ENCODE measurements at regions not wholly inside any gene's neighbourhood (a gene's known extent, or its start where the extent isn't known, plus 50 kb on each side); places are given as distances from the start of the nearest gene placed in this dataset.
"Not testable (repeated sequence)": the region's sequence is repeated elsewhere in the genome, so short reads cannot be mapped to it uniquely, and the experiment has no call there.

DNA sequence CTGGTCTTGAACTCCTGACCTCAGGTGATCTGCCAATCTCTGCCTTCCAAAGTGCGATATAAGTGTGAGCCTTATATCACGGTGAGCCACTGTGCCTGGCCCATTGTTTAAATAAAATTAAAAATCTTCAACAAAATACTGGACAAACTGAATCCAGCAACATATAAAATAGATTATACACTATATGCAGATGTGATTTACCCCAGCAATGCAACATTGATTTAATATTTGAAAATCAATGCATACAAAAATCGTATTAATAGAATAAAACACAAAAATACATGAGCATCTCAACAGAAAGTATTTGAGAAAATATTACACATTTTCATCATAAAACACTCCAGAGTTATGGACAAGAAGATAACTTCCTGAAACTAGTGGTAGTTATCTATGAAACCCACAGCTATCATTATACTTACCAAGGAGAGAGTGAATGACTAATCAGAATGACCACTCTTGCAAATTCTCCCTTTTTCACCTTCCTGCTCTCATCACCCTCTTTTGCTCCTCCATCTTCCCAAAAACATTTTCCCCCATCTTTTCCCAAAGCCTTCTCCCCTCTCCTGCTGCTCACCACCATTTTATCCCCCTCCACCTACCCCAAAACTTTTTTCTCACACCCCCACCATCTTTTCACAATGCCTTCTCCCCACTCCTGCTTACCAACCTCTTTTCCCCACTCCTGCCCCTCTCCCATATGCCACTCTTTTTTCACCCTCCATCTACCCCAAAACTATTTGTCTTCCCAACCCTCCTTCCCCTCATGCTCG, 122.1 kb upstream of the VPREB1 start:
- no peak for DNase-seq (ENCODE audit: low read depth in 2 of 2, low spot score in 1 of 2)

DNA sequence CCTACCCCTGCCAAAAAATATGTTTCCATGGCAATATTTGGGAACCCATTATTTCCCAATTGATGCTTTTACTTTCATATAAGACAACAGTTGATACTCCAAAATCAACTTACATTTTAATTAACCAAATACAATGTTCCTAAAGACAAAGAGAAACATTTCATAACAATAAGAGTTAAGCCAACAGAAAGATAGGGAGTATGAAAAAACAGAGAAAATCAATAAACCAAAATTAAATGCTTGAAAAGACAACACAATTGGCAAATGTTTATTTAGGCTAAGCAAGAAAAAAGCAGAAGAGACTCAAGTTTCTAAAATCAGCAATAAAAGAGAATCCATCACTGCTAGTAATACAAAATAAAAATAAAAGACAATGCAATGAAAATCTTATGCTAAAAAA, 123.1 kb upstream of the VPREB1 start:
- no peak for DNase-seq (ENCODE audit: low read depth in 2 of 2, low spot score in 1 of 2)

DNA sequence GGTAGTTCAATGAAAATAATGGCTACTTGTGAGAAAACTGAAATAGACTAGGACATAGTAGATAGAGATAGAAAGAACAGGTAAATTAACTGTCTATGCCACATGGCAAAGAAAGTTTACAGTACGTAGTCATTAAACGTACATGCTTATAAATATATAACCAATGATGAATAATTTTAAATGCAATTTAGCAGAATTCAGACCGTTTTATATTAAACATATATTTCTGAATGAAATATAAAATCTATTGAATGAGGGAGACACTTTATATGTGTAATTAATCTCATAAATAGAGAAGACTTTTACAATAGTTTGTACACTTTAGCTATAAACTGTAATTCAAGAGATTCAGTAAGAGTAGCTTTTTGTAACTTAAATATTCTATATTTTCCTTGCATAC, 124.4 kb upstream of the VPREB1 start:
- no peak for DNase-seq (ENCODE audit: low read depth in 2 of 2, low spot score in 1 of 2)

DNA sequence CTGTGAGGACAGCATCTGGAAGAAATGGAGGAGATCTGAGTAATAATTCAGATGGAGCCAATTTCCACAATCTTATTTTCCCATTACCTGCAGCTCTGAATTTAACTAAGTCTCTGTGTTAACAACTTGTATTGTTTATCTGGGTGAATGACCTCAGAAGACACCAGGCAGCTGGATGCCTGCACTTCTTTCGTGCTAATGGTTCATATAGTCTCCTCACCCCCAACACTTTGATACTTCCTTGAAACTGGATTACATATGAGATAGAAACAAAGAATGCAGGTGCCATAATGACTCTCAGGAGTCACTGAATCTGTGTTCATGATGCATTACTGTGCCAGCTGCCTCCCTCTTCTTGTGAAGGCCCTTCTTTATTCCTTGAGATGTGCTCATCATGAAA, 125.6 kb upstream of the VPREB1 start:
- no peak for DNase-seq (ENCODE audit: low read depth in 2 of 2, low spot score in 1 of 2)

DNA sequence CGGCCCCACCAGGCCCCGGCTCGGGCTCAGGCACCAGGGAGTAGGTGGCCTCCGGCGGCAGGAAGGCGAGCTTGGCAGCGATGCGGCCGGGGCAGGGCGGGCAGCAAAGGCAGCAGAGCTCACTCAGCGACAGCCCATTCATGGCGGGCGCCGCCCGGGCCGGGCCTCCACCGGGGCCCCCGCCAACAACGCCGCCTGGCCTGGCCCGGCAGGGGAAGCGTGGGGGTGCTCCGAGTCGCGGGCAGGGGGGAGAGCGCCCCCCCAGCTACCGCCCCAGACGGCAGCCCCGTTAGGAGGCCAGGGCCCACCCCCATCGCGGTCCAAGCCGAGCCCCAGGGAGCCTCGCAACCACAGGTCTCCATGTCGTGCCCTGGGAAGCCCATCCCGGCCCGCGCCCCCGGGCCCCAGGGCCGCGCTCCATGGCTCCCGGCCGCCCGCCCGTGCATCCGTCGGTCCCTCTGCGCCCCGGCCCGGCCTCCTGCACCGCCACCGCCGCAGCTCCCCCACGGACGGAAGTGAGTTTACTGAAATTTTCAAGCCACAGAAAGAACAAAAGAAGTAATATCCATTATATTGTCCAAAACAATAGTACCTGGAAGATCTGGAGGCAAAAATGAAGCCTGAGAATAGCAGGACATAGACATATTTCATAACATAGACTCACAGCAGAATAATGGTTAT, 126.6 kb upstream of the VPREB1 start:
- not testable (repeated sequence) for DNase-seq (ENCODE audit: low read depth in 2 of 2, low spot score in 1 of 2)

DNA sequence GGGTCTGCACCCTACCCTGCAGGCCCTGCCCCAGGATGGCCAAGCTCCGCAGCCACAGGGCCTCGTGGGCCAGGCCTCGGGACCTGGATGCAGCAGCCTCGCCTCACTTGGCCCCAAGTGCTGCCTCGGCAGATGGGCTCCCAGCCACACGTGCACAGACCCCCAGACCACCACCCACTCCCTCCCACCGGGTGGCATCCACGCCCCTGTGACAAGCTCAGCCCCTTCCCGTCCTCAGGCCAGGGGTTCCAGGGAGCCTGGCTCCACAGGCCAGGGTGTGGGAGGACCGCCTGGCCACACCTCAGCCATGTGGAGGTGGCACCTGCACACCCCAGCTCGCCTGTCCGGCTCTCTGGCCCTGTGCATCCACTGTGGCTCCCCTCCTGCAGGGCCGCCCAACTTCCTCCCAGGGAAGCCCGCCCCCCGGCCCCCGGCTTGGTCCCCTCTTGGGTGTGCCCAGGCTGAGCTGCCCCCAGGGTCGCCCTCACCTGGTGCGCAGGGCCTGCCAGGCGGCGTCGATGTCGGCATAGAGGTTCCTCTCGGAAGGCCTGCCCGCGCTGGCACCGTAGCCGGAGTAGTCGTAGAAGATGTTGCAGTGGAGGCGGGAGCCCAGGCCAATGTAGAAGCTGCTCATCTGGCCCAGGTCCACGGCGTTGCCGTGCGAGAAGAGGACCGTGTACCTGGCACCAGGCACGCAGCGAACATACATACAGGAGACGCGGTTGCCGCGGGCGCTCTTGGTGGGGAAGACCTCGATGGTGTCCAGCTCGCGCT, 127.4 kb upstream of the VPREB1 start:
- DNase-seq (ENCODE audit: low read depth in 2 of 2, low spot score in 1 of 2) = not testable (repeated sequence)

DNA sequence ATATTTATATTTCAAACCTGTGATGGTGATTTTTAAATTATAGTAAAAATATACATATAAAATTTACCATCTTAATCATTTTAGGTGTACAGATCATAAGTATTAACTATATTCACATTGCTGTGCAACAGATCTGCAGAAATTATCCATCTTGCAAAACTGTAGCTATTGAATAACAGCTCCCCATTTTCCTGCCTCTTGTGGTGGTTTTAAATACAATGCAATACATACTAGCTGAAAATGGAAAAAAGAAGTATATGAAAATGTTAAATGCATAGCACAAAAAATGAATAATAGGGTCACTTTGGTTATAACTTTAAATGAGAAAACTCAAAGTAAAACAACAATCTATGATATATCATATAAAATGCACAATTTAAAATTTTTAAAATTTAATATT, 130.9 kb upstream of the VPREB1 start:
- DNase-seq (ENCODE audit: low read depth in 2 of 2, low spot score in 1 of 2) = no peak

DNA sequence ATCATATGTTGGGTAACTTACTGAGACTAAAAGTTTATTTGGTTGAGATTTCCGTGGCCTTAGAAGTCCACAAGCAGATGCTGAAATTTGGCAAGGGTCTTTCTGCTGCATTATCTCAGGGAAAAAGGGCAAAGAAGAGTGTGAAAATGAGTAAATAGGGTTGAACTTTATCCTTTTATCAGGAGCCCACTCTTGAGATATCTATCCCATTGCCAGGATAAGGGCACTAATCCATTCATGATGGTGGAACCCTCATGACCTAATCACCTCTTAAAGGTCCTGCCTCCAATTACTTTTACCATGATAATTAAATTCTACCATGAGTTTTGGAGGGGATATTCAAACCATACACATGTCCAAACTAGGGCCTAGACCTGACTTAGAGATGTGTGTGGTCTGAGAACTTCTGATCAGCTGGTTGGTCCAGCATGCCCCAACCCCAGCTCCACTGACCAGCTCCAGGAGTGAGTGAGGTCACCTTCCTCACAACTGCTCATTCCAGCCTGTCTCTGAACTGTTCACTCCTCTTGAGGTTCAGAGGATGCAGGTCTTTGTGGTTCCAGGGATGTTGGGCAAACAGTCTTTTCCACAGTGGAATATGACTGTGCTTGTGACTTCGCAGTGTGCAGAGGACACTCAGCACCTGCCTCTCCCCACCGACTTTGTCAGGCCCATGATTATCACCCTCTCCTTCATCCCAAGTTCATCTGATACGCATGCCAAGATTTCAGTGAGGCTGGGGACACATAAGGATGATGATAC, 130.1 kb upstream of the TOP3B start:
- no peak for DNase-seq (ENCODE audit: low read depth in 2 of 2, low spot score in 1 of 2)

DNA sequence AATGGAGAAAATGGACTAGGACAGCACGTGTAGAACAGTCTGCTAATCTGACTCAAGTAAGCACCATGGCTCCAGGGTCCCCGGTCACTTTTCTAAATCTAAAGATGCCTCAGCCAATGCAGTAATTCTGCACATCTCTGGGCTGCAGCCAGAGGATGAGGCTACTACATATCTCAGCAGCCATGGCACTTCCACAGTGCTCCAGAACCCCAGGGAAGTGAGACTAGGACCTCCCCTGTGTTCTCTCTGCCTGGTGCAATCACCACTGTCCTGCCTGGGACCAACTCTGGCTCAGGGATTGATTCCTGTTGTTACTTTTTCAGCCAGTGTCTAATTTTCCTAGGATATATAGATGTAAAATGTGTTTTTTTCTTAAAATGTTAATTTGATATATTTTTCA, 129.4 kb upstream of the TOP3B start:
- no peak for DNase-seq (ENCODE audit: low read depth in 2 of 2, low spot score in 1 of 2)

DNA sequence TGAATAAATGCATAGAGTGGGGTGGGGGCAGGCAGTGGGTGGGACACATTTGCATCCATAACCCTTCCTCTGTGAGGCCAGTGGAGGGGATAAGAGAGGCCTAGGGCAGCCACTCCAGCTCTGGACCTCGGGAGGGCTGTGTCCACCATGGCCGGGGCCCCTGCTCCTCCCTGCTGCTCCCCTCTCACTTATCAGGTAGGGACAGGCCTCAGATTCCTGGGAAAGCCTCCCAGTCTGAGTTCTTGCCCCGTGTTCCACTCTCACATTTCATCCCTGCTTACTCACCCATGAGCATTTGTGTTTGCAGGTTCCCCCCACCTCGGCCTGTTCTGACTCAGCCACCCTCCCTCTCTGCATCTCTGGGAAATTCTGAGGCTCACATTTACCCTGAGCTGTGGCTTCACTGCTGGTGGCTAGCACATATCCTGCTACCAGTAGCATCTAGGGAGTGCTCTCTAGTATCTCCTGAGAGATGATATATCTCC, 128.7 kb upstream of the TOP3B start:
- no peak for DNase-seq (ENCODE audit: low read depth in 2 of 2, low spot score in 1 of 2)

DNA sequence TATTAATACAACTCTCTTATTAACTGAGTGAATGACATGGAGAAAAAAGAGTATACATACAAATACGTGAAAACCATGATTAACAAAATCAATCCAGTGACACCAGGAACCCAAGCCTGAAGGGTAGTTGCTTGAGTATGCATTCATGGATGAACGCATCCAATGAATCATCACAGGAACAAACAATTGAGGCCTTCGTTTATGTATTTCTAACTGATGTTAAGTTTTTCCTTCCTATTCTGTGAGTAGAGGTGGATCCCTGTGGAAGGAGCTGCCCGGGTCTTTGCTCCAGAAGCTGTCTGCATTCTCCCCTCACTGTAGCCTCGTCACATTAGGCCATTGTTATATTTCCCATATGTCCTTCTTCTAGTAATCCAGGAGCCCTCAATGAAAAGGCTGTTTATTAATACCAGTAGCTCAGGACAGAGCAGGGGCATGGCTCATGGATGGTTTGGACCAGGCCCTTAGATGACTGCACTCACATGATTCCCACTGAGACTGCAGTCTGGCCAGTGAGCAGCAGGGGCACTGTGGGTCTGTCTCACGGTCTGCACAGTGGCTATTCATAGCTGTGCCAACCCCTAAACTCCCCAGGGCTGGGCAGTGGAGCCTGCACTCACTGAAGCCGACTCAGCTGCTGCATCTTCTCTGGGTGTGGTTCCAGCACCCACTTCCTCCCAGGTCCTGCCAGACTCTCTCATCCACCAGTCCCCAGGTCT, 128.1 kb upstream of the TOP3B start:
- DNase-seq (ENCODE audit: low read depth in 2 of 2, low spot score in 1 of 2) = no peak

DNA sequence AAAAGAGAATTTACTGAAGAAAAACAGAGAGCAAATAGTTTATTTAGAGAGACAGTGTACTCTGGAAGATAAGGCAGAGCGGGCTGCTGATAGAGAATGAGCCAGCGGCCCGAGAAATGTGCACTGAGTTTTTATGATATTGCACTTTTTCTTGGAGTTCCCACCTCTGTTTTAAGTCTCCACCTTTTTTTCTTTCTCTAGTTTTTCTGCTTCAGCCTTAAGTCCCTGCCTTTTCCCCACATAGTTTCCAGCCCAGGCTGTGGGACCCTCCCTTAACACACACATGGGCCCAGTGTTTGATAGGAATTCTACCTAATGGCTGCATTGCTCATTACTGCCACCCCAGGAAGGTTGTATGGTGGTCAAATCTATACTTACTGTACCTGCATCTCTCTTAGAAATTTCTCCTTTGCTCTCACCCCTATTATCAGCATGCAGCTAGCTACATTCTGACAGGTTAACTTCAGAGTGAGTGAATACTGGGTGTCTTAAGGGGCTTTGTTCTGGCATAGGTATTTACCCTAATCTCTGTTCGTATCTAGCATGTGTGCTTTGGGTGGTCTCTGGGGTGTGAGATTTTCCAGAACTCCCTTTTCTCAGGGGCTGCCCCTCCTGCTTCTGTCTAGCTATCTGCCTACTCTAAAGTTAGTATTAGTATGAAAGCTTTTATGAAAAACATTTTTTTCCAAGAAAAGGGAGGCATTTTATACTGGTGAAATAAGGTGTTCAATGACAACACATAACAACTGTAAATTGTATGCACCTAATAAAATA, 127.3 kb upstream of the TOP3B start:
- DNase-seq (ENCODE audit: low read depth in 2 of 2, low spot score in 1 of 2) = no peak

DNA sequence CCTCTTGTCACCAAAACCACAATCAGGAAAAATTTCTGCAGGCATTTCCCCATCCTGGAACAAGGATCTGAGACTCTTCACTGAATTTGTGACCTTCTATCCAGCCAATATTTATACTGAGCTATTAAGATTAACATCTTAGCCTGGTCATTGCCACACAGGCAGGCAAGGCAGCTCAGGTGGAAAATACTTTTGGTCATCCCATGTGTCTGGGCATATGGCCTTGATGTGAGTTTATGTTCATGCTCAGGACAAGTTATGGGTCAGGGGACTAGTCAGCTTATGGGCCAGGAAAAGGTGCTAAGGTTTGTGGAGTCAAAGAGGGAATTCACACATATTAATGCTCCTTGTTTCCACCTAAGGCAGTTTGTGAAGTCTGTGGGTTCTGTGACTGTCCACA, 124.3 kb upstream of the TOP3B start:
- no peak for DNase-seq (ENCODE audit: low read depth in 2 of 2, low spot score in 1 of 2)

DNA sequence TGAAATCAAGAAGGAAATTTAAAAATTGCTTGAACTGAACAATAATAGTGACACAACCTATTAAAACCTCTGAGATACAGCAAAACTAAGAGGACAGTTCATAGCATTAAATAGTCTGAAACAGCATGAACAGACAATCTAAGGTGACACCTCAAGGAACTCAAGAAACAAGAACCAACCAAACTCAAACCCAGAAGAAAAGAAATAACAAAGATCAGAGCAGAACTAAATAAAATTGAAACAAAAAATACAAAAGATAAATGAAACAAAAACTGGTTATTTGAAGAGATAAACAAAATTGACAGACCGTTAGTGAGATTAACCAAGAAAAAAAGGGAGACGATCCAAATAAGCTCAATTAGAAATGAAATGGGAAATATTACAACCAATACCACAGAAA, 122.8 kb upstream of the TOP3B start:
- no peak for DNase-seq (ENCODE audit: low read depth in 2 of 2, low spot score in 1 of 2)

DNA sequence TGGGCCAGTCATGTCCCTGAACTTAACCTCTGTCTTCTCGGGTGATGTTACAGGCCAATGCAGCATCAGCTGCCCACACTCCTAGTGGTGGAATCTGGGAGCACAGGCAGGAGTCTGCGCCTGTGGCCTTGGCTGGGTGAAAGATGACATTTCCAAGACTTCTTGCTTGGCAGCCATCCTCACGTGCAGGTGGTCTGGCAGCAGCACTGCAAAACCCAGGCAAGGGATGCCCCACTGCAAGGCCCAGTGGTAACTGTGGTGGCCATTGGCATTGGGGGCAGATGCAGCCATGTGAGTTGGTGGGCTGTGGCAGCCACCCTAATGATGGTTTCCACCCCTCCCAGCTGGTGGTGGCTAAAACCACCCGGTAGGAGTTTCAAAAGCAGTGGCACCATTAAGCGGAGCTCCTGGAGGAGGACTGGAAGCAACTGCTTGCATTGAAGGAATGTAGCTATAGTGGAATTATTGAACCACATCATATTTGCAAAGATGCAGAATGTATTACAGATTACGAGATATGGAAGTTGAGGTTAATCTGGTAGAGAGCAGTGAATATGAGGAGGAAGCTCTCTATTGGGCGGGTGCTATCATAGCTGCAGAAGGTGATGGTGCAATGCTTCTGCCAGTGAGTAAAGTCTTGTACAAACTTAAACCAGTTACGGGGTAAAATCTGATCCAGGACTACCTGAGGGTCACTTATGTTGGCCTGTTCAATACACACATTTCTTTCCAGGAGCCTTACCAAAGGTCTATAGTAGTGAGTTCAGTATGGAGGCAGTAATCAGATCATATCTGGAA, 120.7 kb upstream of the TOP3B start:
- DNase-seq (ENCODE audit: low read depth in 2 of 2, low spot score in 1 of 2) = no peak

DNA sequence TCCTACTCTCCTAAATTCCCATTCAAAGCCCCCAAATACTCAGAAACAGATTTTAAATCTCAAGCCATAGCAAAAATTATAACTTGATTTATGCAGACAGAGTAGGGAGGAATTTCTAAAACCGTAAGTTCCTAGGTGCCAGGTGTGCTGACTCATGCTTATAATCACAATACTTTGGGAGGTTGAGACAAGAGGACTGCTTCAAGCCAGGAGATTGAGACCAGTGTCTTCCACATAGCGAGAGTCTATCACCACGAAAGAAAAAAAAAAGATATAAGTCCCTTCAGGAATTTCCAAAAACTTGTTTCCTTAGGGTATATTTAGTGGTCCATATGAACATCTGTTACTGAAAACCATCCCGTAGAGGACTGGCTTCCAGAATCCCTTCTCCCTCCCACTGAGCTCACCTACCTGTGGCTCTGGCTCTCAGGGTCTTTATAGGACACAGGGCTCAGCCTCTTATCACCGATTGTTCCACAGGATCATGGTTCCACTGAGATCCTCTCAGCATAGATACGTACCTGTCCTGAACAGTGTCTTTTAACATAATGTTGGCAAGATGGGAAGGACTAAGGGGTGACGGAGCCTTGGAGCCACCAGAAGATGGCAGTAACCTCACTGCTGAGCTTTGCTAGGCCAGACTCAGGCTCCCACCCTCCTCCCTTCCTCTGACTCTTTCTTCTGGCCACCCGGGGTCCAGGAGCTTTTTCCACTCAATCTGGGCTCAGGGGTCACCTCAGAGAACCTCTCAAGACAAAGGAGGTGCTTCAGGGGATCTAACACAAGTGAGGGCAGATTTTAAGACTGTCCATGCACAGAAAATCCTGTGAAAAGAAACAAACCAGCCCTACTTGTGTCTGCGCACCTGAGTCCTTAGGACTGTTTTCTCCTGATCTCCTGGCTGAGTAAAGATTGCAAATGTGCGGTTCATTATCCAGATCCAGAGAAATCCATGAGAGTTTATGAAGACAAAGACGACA, 117.5 kb upstream of the TOP3B start:
- DNase-seq (ENCODE audit: low read depth in 2 of 2, low spot score in 1 of 2) = no peak

DNA sequence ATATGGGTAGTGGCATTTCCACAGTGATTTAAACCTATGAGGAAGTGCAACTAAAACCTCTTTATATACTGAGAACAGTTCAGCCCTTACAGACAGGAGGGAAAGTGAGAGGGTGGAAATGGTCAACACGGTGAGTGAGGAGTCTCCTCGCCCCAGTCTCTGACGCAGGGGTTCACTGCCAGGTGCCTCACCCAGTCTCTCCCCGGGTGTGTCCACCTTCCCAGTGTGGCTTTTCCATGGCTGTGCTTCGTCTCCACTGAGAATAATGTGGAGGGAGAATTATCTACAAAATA, 116.6 kb upstream of the TOP3B start:
- DNase-seq (ENCODE audit: low read depth in 2 of 2, low spot score in 1 of 2) = no peak
